Fibroblast of lung (primary cell): ENCODE measurements at regions not wholly inside any gene's neighbourhood (a gene's known extent, or its start where the extent isn't known, plus 50 kb on each side); places are given as distances from the start of the nearest gene placed in this dataset.
"Not testable (repeated sequence)": the region's sequence is repeated elsewhere in the genome, so short reads cannot be mapped to it uniquely, and the experiment has no call there.

Source experiments
- CTCF ChIP-seq, 2 donors: IDR thresholded peaks in 1 of 2; conservative IDR thresholded peaks in 1 of 2; 1 replicate in 1 of 2; 2 replicates in 1 of 2; pipeline ENCODE4 v1.5.1; 2011 to 2012; ENCODE audit warnings: low read length in 2 of 2, control low read depth in 1 of 2, inconsistent platforms in 1 of 2, low read depth in 1 of 2, mild to moderate bottlenecking in 1 of 2
- EZH2 ChIP-seq: IDR thresholded peaks from 2 replicates; pipeline ENCODE4 v1.5.1; 2012; ENCODE audit warnings: low read length, control low read depth, mild to moderate bottlenecking; ENCODE audit errors: missing control alignments

GRCh38 chr5:86292811-86293210 lies 324.9 kb upstream of the COX7C start:
- TF ChIP-seq CTCF (conservative IDR thresholded peaks at IDR 0.05 in 1 of 2, IDR thresholded peaks at IDR 0.05 in 1 of 2; ENCODE audit: low read depth in 1 of 2, low read length in 2 of 2); EZH2: not testable (repeated sequence)
